SKM-1 (cell line): ENCODE measurements at regions not wholly inside any gene's neighbourhood (a gene's known extent, or its start where the extent isn't known, plus 50 kb on each side); places are given as distances from the start of the nearest gene placed in this dataset.
"Not testable (repeated sequence)": the region's sequence is repeated elsewhere in the genome, so short reads cannot be mapped to it uniquely, and the experiment has no call there.

Source experiments
- DNase-seq: peaks from one replicate; lab custom pipeline; 2025; ENCODE audit not compliant: unreplicated experiment; lab: John Stamatoyannopoulos, UW

GRCh38 chr12:86723326-86723725 is 467.1 kb upstream of the MGAT4C start:
- DNase-seq = no peak

GRCh38 chr12:86721713-86722397 is 465.7 kb upstream of the MGAT4C start:
- DNase-seq = no peak

GRCh38 chr12:86719381-86719780 is 463.2 kb upstream of the MGAT4C start:
- DNase-seq = no peak

GRCh38 chr12:86713121-86713520 is 456.9 kb upstream of the MGAT4C start:
- no peak for DNase-seq

GRCh38 chr12:86712425-86712843 is 456.2 kb upstream of the MGAT4C start:
- no peak for DNase-seq

- DNase-seq = no peak
Observed at GRCh38 chr12:86711731-86712130, 455.5 kb upstream of the MGAT4C start.

- no peak for DNase-seq
Observed at GRCh38 chr12:86710109-86710508, 453.9 kb upstream of the MGAT4C start.

GRCh38 chr12:86709017-86709416 is 452.8 kb upstream of the MGAT4C start:
- not testable (repeated sequence) for DNase-seq

- DNase-seq = no peak
Observed at GRCh38 chr12:86698641-86698980, 442.4 kb upstream of the MGAT4C start.

GRCh38 chr12:86697916-86698640 is 441.9 kb upstream of the MGAT4C start:
- no peak for DNase-seq

- no peak for DNase-seq
Observed at GRCh38 chr12:86683568-86684304, 427.5 kb upstream of the MGAT4C start.

- no peak for DNase-seq
Observed at GRCh38 chr12:86681060-86681459, 424.9 kb upstream of the MGAT4C start.

GRCh38 chr12:86675197-86675596 is 419.0 kb upstream of the MGAT4C start:
- DNase-seq = no peak

- no peak for DNase-seq
Observed at GRCh38 chr12:86670986-86671385, 414.8 kb upstream of the MGAT4C start.

- no peak for DNase-seq
Observed at GRCh38 chr12:86669010-86669409, 412.8 kb upstream of the MGAT4C start.

- DNase-seq = no peak
Observed at GRCh38 chr12:86666316-86666715, 410.1 kb upstream of the MGAT4C start.

GRCh38 chr12:86663716-86664115 is 407.5 kb upstream of the MGAT4C start:
- DNase-seq = no peak

- no peak for DNase-seq
Observed at GRCh38 chr12:86663173-86663572, 407.0 kb upstream of the MGAT4C start.

- DNase-seq = no peak
Observed at GRCh38 chr12:86662464-86662863, 406.3 kb upstream of the MGAT4C start.

GRCh38 chr12:86660488-86661147 is 404.4 kb upstream of the MGAT4C start:
- no peak for DNase-seq

- DNase-seq = no peak
Observed at GRCh38 chr12:86659985-86660384, 403.8 kb upstream of the MGAT4C start.

GRCh38 chr12:86658303-86658702 is 402.1 kb upstream of the MGAT4C start:
- no peak for DNase-seq
